ENCODE measurements at regions not wholly inside any gene's neighbourhood (a gene's known extent, or its start where the extent isn't known, plus 50 kb on each side); places are given as distances from the start of the nearest gene placed in this dataset.
"Not testable (repeated sequence)": the region's sequence is repeated elsewhere in the genome, so short reads cannot be mapped to it uniquely, and the experiment has no call there.

- TF ChIP-seq CTCF (conservative IDR thresholded peaks at IDR 0.05; ENCODE audit: low read depth, low read length), result no peak
- H3K4me3 ChIP-seq (ENCODE audit: low read depth, low read length), result no peak overlapping the region
- DNase-seq (ENCODE audit: low read depth), result no peak
Measured at GRCh38 chr3:20240154-20240883, 54.3 kb upstream of the SGO1 start.

- not testable (repeated sequence) for DNase-seq (ENCODE audit: low read depth); H3K4me3 ChIP-seq (ENCODE audit: low read depth, low read length)
Measured at GRCh38 chr3:20238199-20238598, 52.2 kb upstream of the SGO1 start.

- no peak overlapping the region for H3K4me3 ChIP-seq (ENCODE audit: low read depth, low read length)
- DNase-seq (ENCODE audit: low read depth), result no peak
- no peak for TF ChIP-seq CTCF (conservative IDR thresholded peaks at IDR 0.05; ENCODE audit: low read depth, low read length)
Measured at GRCh38 chr3:20236603-20237002, 50.6 kb upstream of the SGO1 start.

All from epithelial cell of proximal tubule (primary cell).